WI38 (cell line): ENCODE measurements at regions not wholly inside any gene's neighbourhood (a gene's known extent, or its start where the extent isn't known, plus 50 kb on each side); places are given as distances from the start of the nearest gene placed in this dataset.

Source experiments
- H3K4me3 ChIP-seq: 2 replicates; pipeline ENCODE4 v1.5.1; 2011; ENCODE audit warnings: low read depth, mild to moderate bottlenecking, control low read depth, low read length
- TF ChIP-seq, protein P1 (sequence below): IDR thresholded peaks from 2 replicates; pipeline ENCODE4 v1.5.1; 2012; ENCODE audit warnings: low read depth, mild to moderate bottlenecking, control low read depth, low read length

DNA sequence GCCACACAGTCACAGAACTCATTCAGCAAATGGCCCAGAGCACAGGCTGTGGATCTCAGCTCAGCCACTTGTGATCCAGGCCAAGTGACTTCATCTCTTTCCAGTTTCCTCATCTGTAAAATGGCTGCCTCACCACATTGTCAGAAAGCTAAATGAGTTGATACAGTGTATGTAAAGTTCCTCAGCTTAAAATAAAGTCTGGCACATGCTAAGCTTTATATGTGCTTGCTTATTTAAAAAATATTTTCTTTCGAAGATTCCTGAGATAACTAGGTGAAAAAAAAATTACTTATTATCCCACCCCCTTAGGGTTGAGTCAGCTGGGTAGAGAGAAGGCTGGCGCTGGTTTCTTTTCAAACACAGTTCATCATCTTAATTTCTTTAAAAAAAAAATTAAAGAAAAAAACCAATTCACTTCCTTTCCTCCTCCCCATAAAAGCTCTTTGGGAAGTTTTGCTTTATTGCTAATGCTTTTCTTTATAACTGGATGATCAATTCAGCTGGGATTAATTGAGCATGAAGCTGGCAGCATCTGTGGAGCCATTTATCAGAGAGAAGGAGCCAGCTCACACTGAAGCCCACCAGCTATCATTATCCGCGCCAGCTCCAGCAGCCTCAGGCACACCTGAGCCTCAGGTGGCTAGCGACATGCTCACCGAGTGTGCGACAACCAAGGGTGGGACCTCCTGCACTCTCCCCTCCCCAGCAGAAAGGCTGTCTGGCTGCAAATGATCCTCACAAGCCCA lies 354.9 kb downstream of the FOXO1 start:
- TF ChIP-seq, protein P1, sequence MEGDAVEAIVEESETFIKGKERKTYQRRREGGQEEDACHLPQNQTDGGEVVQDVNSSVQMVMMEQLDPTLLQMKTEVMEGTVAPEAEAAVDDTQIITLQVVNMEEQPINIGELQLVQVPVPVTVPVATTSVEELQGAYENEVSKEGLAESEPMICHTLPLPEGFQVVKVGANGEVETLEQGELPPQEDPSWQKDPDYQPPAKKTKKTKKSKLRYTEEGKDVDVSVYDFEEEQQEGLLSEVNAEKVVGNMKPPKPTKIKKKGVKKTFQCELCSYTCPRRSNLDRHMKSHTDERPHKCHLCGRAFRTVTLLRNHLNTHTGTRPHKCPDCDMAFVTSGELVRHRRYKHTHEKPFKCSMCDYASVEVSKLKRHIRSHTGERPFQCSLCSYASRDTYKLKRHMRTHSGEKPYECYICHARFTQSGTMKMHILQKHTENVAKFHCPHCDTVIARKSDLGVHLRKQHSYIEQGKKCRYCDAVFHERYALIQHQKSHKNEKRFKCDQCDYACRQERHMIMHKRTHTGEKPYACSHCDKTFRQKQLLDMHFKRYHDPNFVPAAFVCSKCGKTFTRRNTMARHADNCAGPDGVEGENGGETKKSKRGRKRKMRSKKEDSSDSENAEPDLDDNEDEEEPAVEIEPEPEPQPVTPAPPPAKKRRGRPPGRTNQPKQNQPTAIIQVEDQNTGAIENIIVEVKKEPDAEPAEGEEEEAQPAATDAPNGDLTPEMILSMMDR, result no peak

GRCh38 chr13:40313269-40314200 lies 352.9 kb downstream of the FOXO1 start:
- H3K4me3 ChIP-seq, result no peak overlapping the region
- TF ChIP-seq, protein P1, result no peak

More for the DNA sequence above, 354.9 kb downstream of the FOXO1 start:
- no peak overlapping the region for H3K4me3 ChIP-seq

DNA sequence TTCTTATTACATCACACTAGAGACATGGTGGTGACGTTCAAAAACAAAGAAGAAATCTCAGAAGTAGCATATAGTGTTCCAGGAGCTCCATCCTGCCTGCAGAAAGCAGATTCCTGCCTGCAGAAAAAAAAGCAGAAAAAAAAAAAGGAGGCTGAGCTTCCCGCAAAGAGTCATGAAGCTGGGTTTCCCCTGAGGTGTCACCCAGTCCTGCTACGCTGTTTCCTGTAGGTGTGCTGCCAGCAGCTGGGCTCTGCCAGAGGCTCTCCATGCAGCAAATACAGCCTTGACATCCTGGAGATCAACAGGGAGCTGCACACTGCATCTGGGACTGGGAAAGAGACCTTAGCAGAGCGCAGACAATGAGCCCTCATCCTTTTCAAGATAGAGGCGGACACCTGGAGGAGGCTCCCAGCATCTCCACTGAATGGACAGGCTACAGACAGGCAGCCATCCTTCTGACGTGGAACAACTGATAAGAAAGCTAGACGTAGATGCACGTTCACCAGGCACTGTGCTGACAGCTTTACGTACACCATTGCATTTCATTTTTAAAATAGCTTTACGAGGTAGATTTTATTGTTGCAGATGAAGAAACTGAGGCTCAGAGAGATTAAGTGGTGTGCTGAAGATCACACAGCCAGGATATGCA lies 350.9 kb downstream of the FOXO1 start:
- TF ChIP-seq, protein P1, result no peak
- no peak overlapping the region for H3K4me3 ChIP-seq

GRCh38 chr13:40316301-40316700 lies 350.1 kb downstream of the FOXO1 start:
- no peak overlapping the region for H3K4me3 ChIP-seq
- TF ChIP-seq, protein P1, result no peak

GRCh38 chr13:40317980-40318327 lies 348.5 kb downstream of the FOXO1 start:
- H3K4me3 ChIP-seq, result no peak overlapping the region
- TF ChIP-seq, protein P1, result no peak

GRCh38 chr13:40318366-40318765 lies 348.1 kb downstream of the FOXO1 start:
- H3K4me3 ChIP-seq, result no peak overlapping the region
- TF ChIP-seq, protein P1, result no peak
